OCI-LY7 (cell line): ENCODE measurements at regions not wholly inside any gene's neighbourhood (a gene's known extent, or its start where the extent isn't known, plus 50 kb on each side); places are given as distances from the start of the nearest gene placed in this dataset.

ENCODE experiments used
- BruUV-seq: library from RNA; stranded (reverse); fragments of 400-500 nt; replicated peaks from 2 replicates; lab custom pipeline; 2021; lab: Mats Ljungman, UMichigan
- CTCF ChIA-PET: fragments of 300-600 bp; sonication (Branson Sonifier 250); formaldehyde crosslinking; loops from one replicate; lab custom pipeline; 2022; ENCODE audit warnings: antibody characterized with exemption; ENCODE audit not compliant: unreplicated experiment; lab: Charles Lee
- POLR2A ChIA-PET: fragments of 300-600 bp; sonication (Branson Sonifier 250); formaldehyde crosslinking; loops from one replicate; lab custom pipeline; 2022; ENCODE audit warnings: antibody characterized with exemption; lab: Charles Lee
- DNase-seq: peaks from one replicate; pipeline ENCODE4 v3.0.0-alpha.2; 2015; ENCODE audit warnings: low spot score
- H2AFZ ChIP-seq: fragments of 200-600 bp; sonication (generic), shearing (Covaris generic); 2 replicates; pipeline ENCODE4 v1.6.1; 2014; ENCODE audit warnings: mild to moderate bottlenecking, antibody characterized with exemption, low read length, moderate library complexity
- H3K27ac ChIP-seq: fragments of 200-600 bp; sonication (generic); 2 replicates; pipeline ENCODE4 v1.5.1; 2014; ENCODE audit warnings: mixed run types, low read depth, mild to moderate bottlenecking, moderate library complexity, low read length, inconsistent platforms; ENCODE audit not compliant: poor library complexity, severe bottlenecking
- H3K36me3 ChIP-seq: fragments of 200-600 bp; sonication (generic); 2 replicates; pipeline ENCODE4 v1.6.1; 2014; ENCODE audit warnings: mild to moderate bottlenecking, antibody characterized with exemption, low read length, moderate library complexity, mixed read lengths; ENCODE audit not compliant: insufficient read depth
- H3K4me1 ChIP-seq: fragments of 200-600 bp; sonication (generic); 2 replicates; pipeline ENCODE4 v1.5.1; 2014; ENCODE audit warnings: mild to moderate bottlenecking, low read length; ENCODE audit not compliant: insufficient read depth, poor library complexity, severe bottlenecking
- H3K4me2 ChIP-seq: fragments of 200-600 bp; sonication (generic); 2 replicates; pipeline ENCODE4 v1.6.1; 2014; ENCODE audit warnings: mild to moderate bottlenecking, low read length
- H3K4me3 ChIP-seq: fragments of 200-600 bp; sonication (generic); 2 replicates; pipeline ENCODE4 v1.5.1; 2014; ENCODE audit warnings: mild to moderate bottlenecking, low read depth, low read length; ENCODE audit not compliant: poor library complexity, severe bottlenecking
- H3K79me2 ChIP-seq: fragments of 200-600 bp; sonication (generic); 2 replicates; pipeline ENCODE4 v1.6.1; 2016; ENCODE audit warnings: low read depth, mild to moderate bottlenecking, low read length, moderate library complexity, mixed read lengths; ENCODE audit not compliant: insufficient read depth
- H3K9me2 ChIP-seq: fragments of 200-600 bp; sonication (generic); 2 replicates; pipeline ENCODE4 v1.6.1; 2016; ENCODE audit warnings: mild to moderate bottlenecking, low read length, mixed read lengths; ENCODE audit not compliant: insufficient read depth
- H3K9me3 ChIP-seq: fragments of 200-600 bp; sonication (generic); 2 replicates; pipeline ENCODE4 v1.6.1; 2014; ENCODE audit warnings: mild to moderate bottlenecking, mixed run types, low read length, mixed read lengths
- H4K20me1 ChIP-seq: fragments of 200-600 bp; sonication (generic); 2 replicates; pipeline ENCODE4 v1.6.1; 2014; ENCODE audit warnings: mild to moderate bottlenecking, antibody characterized with exemption, low read length, moderate library complexity, mixed read lengths; ENCODE audit not compliant: insufficient read depth
- CTCF ChIP-seq: fragments of 200-600 bp; sonication (generic); conservative IDR thresholded peaks from 2 replicates; pipeline ENCODE4 v1.5.1; 2014; ENCODE audit warnings: mild to moderate bottlenecking, antibody characterized with exemption, low read length, moderate library complexity, mixed read lengths
- EZH2phosphoT487 ChIP-seq: fragments of 200-600 bp; sonication (generic); IDR thresholded peaks from 2 replicates; pipeline ENCODE4 v1.6.1; 2018; ENCODE audit warnings: low read depth, borderline replicate concordance, mild to moderate bottlenecking, mixed run types, antibody characterized with exemption, low read length, moderate library complexity, mixed read lengths
- intact Hi-C: fragments of 100-400 bp; cut with micrococcal nuclease; formaldehyde crosslinking; loops from one replicate; pipeline ENCODE4 v1.10.0; 2022; ENCODE audit not compliant: unreplicated experiment

- CTCF ChIA-PET = no interaction called here
Measured at GRCh38 chr6:49070411-49070810, 392.6 kb downstream of the MMUT start.

GRCh38 chr6:49054311-49054710 is 408.7 kb downstream of the MMUT start:
- H2AFZ ChIP-seq = no peak overlapping the region
- DNase-seq = no peak
- TF ChIP-seq CTCF = no peak
- no peak for TF ChIP-seq EZH2phosphoT487
- no peaks in the 10 kb centered on the region for H3K4me1 ChIP-seq
- H4K20me1 ChIP-seq = no peaks in the 10 kb centered on the region
- intact Hi-C loops = no loop called here
- ChIA-PET POLR2A (no interaction called here), CTCF (no interaction called here)
- no peak overlapping the region for H3K27ac ChIP-seq
- H3K9me2 ChIP-seq = no peaks in the 10 kb centered on the region
- no peak overlapping the region for H3K4me3 ChIP-seq
- BruUV-seq = no TSS peak
- H3K36me3 ChIP-seq = no peaks in the 10 kb centered on the region
- no peaks in the 10 kb centered on the region for H3K79me2 ChIP-seq
- H3K4me2 ChIP-seq = no peak overlapping the region
- no peaks in the 10 kb centered on the region for H3K9me3 ChIP-seq

More at GRCh38 chr6:49070411-49070810, 392.6 kb downstream of the MMUT start:
- no peak overlapping the region for H3K27ac ChIP-seq
- BruUV-seq = no TSS peak
- no peaks in the 10 kb centered on the region for H3K4me1 ChIP-seq
- H3K4me3 ChIP-seq = no peak overlapping the region
- DNase-seq = no peak
- no peak overlapping the region for H3K4me2 ChIP-seq
- TF ChIP-seq CTCF = no peak
- no peak for TF ChIP-seq EZH2phosphoT487
- H2AFZ ChIP-seq = no peak overlapping the region
- intact Hi-C loops = no loop called here
- H3K79me2 ChIP-seq = no peaks in the 10 kb centered on the region
- POLR2A ChIA-PET = no interaction called here
- no peaks in the 10 kb centered on the region for H3K36me3 ChIP-seq
- no peaks in the 10 kb centered on the region for H4K20me1 ChIP-seq
- no peaks in the 10 kb centered on the region for H3K9me3 ChIP-seq
- no peaks in the 10 kb centered on the region for H3K9me2 ChIP-seq

- Histone ChIP-seq H3K4me2 (no peak overlapping the region), H3K4me3 (no peak overlapping the region), H3K9me3 (no peaks in the 10 kb centered on the region), H3K36me3 (no peaks in the 10 kb centered on the region), H3K27ac (no peak overlapping the region), H2AFZ (no peak overlapping the region), H3K9me2 (no peaks in the 10 kb centered on the region), H3K4me1 (no peaks in the 10 kb centered on the region), H4K20me1 (no peaks in the 10 kb centered on the region), H3K79me2 (no peaks in the 10 kb centered on the region)
- TF ChIP-seq EZH2phosphoT487 = no peak
- no peak for TF ChIP-seq CTCF
- CTCF ChIA-PET = no interaction called here
- BruUV-seq = no TSS peak
- no peak for DNase-seq
- intact Hi-C loops = no loop called here
- POLR2A ChIA-PET = no interaction called here
Measured at GRCh38 chr6:49052901-49053300, 410.2 kb downstream of the MMUT start.
